ENCODE measurements at regions not wholly inside any gene's neighbourhood (a gene's known extent, or its start where the extent isn't known, plus 50 kb on each side); places are given as distances from the start of the nearest gene placed in this dataset.

DNA sequence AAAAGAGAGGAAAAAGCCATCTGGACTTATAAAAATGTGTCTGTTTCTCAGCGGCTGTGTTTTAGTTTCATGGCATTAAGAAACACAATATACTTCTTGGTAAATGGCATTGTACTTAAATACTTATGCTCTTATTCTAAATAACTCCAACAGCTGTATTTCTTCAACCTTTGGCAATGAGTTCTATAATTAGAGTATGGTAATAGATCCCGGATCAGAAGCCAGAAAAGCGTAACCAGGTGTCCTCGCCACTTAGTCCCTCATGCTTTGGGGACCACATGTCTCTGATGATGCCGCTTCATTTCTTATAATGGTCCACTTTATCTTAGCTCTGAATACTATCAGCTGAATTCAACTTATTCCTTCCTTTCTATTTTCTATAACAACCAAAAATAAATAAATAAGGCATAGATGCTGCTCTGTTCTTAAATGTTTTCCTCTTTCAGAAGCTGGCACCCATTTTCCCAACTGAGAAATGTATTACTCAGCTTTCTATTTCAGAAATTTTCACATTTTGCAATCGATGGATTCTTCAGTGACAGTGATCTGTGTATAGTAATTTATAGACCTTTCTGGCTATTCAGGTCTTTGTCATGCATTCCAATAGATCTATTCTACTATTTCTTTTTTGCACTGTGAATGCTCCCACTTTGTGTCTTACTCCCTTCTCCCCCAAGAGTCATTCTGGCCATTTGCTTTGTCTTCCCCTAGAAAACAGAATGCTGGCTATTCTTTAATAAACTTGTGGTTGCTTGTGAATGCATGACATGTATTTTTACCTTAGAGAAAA, 87.6 kb upstream of the KBTBD8 start:
- Histone ChIP-seq H3K36me3 (replicated peaks; ENCODE audit: insufficient read depth, low read length) (no peaks in the 10 kb centered on the region), H3K4me1 (ENCODE audit: low read length) (no peaks in the 10 kb centered on the region), H3K9me2 (replicated peaks; ENCODE audit: insufficient read depth, low read length) (no peaks in the 10 kb centered on the region), H3K27me3 (replicated peaks; ENCODE audit: insufficient read depth, low read length) (no peaks in the 10 kb centered on the region), H2AFZ (ENCODE audit: low read length) (no peak overlapping the region), H3K79me2 (ENCODE audit: low read length) (no peaks in the 10 kb centered on the region), H3K4me3 (ENCODE audit: low read length) (no peak overlapping the region), H3K27ac (ENCODE audit: low read length) (no peak overlapping the region), H4K20me1 (ENCODE audit: insufficient read depth, low read length) (no peaks in the 10 kb centered on the region), H3K9me3 (replicated peaks; ENCODE audit: insufficient read depth, low read length) (no peaks in the 10 kb centered on the region), H3F3A (ENCODE audit: insufficient read depth, low read length) (no peaks in the 10 kb centered on the region), H3K9ac (ENCODE audit: low read length) (no peak overlapping the region), H3K4me2 (ENCODE audit: low read depth, low read length) (no peak overlapping the region)
- TF ChIP-seq EZH2 (optimal IDR thresholded peaks at IDR 0.05; ENCODE audit: low read depth, low read length) = no peak
- TF ChIP-seq, protein P1, sequence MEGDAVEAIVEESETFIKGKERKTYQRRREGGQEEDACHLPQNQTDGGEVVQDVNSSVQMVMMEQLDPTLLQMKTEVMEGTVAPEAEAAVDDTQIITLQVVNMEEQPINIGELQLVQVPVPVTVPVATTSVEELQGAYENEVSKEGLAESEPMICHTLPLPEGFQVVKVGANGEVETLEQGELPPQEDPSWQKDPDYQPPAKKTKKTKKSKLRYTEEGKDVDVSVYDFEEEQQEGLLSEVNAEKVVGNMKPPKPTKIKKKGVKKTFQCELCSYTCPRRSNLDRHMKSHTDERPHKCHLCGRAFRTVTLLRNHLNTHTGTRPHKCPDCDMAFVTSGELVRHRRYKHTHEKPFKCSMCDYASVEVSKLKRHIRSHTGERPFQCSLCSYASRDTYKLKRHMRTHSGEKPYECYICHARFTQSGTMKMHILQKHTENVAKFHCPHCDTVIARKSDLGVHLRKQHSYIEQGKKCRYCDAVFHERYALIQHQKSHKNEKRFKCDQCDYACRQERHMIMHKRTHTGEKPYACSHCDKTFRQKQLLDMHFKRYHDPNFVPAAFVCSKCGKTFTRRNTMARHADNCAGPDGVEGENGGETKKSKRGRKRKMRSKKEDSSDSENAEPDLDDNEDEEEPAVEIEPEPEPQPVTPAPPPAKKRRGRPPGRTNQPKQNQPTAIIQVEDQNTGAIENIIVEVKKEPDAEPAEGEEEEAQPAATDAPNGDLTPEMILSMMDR (IDR thresholded peaks at IDR 0.05; ENCODE audit: low read length) = no peak
- no peak for TF ChIP-seq EZH2phosphoT487 (IDR thresholded peaks at IDR 0.05; ENCODE audit: low read length)
- DNase-seq = no peak

DNA sequence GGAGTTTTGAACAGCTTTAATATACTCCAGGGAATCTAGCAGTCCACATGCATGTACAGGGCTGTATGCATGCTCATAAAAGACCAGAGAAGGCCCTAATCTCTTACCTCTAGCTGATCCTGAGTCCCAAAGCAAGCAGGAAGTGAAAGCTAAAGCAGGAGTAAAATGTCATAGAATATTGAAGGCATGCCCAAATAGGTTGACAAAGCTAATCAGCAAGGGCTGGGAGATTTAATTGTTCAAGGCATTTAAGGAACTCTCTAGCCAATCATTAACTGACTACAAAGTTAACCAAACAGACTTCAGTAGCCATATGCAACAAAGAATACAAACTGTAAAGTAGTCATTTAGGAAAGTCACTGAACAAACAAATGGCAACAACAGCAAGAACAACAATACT, 85.8 kb upstream of the KBTBD8 start:
- Histone ChIP-seq H3K9me3 (replicated peaks; ENCODE audit: insufficient read depth, low read length) (no peaks in the 10 kb centered on the region), H3K79me2 (ENCODE audit: low read length) (no peaks in the 10 kb centered on the region), H2AFZ (ENCODE audit: low read length) (no peak overlapping the region), H3K4me2 (ENCODE audit: low read depth, low read length) (no peak overlapping the region), H3K9ac (ENCODE audit: low read length) (no peak overlapping the region), H3K27me3 (replicated peaks; ENCODE audit: insufficient read depth, low read length) (no peaks in the 10 kb centered on the region), H4K20me1 (ENCODE audit: insufficient read depth, low read length) (no peaks in the 10 kb centered on the region), H3F3A (ENCODE audit: insufficient read depth, low read length) (no peaks in the 10 kb centered on the region), H3K4me1 (ENCODE audit: low read length) (no peaks in the 10 kb centered on the region), H3K4me3 (ENCODE audit: low read length) (no peak overlapping the region), H3K9me2 (replicated peaks; ENCODE audit: insufficient read depth, low read length) (no peaks in the 10 kb centered on the region), H3K27ac (ENCODE audit: low read length) (no peak overlapping the region), H3K36me3 (replicated peaks; ENCODE audit: insufficient read depth, low read length) (no peaks in the 10 kb centered on the region)
- no peak for DNase-seq
- TF ChIP-seq, protein P1 (IDR thresholded peaks at IDR 0.05; ENCODE audit: low read length) = no peak
- no peak for TF ChIP-seq EZH2 (optimal IDR thresholded peaks at IDR 0.05; ENCODE audit: low read depth, low read length)
- TF ChIP-seq EZH2phosphoT487 (IDR thresholded peaks at IDR 0.05; ENCODE audit: low read length) = no peak

DNA sequence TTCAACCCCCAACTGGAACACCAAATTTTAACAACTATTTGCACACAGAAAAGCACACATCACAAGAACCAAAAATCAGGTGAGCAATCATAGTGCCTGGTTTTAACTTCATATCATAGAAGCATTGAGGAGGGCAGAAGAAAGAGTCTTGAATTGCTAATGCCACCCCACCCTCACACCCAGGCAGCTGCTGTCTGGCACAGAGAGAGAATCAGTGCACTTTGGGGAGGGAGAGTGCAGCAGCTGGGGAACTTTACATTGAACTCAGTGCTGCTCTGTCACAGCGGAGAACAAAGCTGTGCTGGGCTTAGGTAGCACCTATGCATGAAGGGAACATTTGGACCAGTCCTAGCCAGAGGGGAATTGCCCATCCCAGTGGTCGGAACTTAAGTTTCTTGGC, 76.0 kb upstream of the KBTBD8 start:
- TF ChIP-seq, protein P1 (IDR thresholded peaks at IDR 0.05; ENCODE audit: low read length) = no peak
- TF ChIP-seq EZH2phosphoT487 (IDR thresholded peaks at IDR 0.05; ENCODE audit: low read length) = no peak
- TF ChIP-seq EZH2 (optimal IDR thresholded peaks at IDR 0.05; ENCODE audit: low read depth, low read length) = no peak
- Histone ChIP-seq H3K9ac (ENCODE audit: low read length) (no peak overlapping the region), H3K36me3 (replicated peaks; ENCODE audit: insufficient read depth, low read length) (no peaks in the 10 kb centered on the region), H2AFZ (ENCODE audit: low read length) (no peak overlapping the region), H3K9me2 (replicated peaks; ENCODE audit: insufficient read depth, low read length) (no peaks in the 10 kb centered on the region), H3K79me2 (ENCODE audit: low read length) (no peaks in the 10 kb centered on the region), H3K4me3 (ENCODE audit: low read length) (no peak overlapping the region), H3K4me1 (ENCODE audit: low read length) (peaks cover 13% of the 10 kb centered on the region), H3K9me3 (replicated peaks; ENCODE audit: insufficient read depth, low read length) (no peaks in the 10 kb centered on the region), H3F3A (ENCODE audit: insufficient read depth, low read length) (no peaks in the 10 kb centered on the region), H4K20me1 (ENCODE audit: insufficient read depth, low read length) (no peaks in the 10 kb centered on the region), H3K27ac (ENCODE audit: low read length) (no peak overlapping the region), H3K27me3 (replicated peaks; ENCODE audit: insufficient read depth, low read length) (no peaks in the 10 kb centered on the region), H3K4me2 (ENCODE audit: low read depth, low read length) (no peak overlapping the region)
- DNase-seq = no peak
